GM12864 (cell line): ENCODE measurements at regions not wholly inside any gene's neighbourhood (a gene's known extent, or its start where the extent isn't known, plus 50 kb on each side); places are given as distances from the start of the nearest gene placed in this dataset.
"Not testable (repeated sequence)": the region's sequence is repeated elsewhere in the genome, so short reads cannot be mapped to it uniquely, and the experiment has no call there.

Experiments used
- DNase-seq: peaks from one replicate; pipeline ENCODE4 v3.0.0-alpha.2; 2011; ENCODE audit warnings: low read depth
- H3K4me3 ChIP-seq: 2 replicates; pipeline ENCODE4 v1.5.1; 2011; ENCODE audit warnings: mild to moderate bottlenecking, low read depth, low read length, control low read depth
- TF ChIP-seq, protein P1 (sequence below): IDR thresholded peaks from 2 replicates; pipeline ENCODE4 v1.5.1; 2011; ENCODE audit warnings: low read depth, mild to moderate bottlenecking, moderate library complexity, low read length, control low read depth, inconsistent platforms; ENCODE audit errors: missing control alignments

DNA sequence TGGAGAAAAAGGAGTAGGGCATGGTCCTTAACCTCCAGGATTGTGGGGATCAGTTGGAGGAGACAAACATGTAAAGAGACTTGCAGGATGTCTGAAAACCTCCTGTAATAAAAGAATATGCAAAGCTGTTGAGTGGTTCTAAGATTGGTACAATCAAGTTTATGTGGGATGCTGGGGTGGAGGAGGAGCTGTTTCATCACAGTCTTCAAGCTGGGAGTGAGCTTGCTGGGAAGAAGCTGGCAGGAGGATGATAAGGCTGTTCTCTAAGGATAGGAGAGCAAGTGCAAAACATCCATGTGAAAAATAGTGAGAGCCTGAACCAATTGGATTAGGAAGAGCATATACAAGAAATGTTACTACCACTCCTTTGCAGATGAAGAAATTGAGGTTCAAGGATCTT, 161.9 kb upstream of the CRIM1 start:
- TF ChIP-seq, protein P1, sequence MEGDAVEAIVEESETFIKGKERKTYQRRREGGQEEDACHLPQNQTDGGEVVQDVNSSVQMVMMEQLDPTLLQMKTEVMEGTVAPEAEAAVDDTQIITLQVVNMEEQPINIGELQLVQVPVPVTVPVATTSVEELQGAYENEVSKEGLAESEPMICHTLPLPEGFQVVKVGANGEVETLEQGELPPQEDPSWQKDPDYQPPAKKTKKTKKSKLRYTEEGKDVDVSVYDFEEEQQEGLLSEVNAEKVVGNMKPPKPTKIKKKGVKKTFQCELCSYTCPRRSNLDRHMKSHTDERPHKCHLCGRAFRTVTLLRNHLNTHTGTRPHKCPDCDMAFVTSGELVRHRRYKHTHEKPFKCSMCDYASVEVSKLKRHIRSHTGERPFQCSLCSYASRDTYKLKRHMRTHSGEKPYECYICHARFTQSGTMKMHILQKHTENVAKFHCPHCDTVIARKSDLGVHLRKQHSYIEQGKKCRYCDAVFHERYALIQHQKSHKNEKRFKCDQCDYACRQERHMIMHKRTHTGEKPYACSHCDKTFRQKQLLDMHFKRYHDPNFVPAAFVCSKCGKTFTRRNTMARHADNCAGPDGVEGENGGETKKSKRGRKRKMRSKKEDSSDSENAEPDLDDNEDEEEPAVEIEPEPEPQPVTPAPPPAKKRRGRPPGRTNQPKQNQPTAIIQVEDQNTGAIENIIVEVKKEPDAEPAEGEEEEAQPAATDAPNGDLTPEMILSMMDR: no peak
- DNase-seq: no peak
- no peak overlapping the region for H3K4me3 ChIP-seq

DNA sequence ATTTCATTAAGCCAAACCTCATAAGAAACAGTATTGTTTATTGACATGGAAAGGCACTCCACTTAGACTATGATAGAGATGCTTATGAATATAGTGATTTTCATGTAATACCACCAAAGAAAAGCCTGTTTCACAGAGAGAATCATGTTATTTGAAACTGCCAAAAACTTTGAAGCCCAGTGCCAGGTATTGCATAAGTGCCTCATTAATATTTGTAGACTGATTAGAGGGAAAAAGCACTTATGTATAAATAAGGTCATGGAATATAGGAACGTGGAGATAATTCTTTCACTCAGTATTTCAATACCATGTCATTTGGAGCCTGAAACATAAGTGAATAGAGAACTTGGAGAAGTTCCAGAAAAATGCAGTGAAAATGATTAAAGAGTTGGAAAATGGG, 162.6 kb upstream of the CRIM1 start:
- TF ChIP-seq, protein P1: no peak
- H3K4me3 ChIP-seq: no peak overlapping the region
- no peak for DNase-seq

DNA sequence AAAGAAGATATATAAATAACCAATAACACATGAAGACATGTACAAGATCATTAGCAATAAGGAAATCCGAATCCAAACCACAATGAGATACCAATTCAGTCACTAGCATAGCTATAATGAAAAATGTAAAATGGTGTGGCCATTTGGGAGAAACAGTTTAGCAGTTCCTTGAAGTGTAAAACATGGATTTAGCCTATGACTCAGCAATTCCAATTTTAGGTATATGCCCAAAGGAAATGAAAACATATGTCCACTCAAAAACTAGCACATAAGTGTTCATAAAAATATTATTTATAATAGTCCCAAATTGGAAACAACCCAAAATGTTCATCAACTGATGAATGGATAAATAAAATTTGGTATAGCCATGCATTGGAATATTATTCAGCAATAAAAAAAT, 165.5 kb upstream of the CRIM1 start:
- TF ChIP-seq, protein P1: no peak
- DNase-seq: no peak

DNA sequence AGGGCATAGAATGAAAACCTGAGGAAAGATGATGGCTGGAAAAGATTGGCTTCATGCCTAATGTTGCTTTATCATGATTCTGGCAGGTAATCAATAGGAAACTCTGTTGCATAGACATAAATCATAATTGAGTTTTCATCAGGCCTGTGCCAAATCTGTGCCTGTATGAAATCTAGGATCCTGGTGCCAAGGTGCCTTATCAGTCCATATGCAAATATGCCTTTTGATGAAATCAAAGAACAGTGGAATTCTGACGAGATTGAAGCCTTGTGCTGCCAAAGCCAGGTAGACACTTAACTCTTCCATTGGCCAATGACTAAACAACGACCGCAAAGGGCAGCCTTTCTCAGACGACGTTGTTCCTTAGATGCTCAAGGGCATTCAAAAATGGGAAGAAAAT, 170.0 kb upstream of the CRIM1 start:
- DNase-seq: no peak
- H3K4me3 ChIP-seq: no peak overlapping the region
- TF ChIP-seq, protein P1: no peak

More for the DNA sequence above, 165.5 kb upstream of the CRIM1 start:
- no peak overlapping the region for H3K4me3 ChIP-seq

DNA sequence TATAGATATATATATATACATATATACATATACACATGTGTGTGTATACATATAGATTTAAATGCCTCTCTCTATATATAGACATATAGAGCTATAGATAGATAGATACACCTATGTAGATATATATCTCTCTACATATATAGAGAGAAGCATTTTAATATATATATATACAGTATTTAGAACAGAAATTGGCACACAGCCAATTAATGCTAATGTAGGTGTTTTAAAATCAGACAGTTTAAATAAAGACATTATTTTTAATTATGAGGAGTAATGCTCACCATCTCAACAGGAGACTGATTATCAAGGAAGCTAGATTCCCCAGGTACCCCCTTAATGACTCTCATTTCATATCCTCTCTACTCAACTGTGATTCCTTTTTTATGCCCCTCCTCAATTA, 170.7 kb upstream of the CRIM1 start:
- TF ChIP-seq, protein P1: no peak

DNA sequence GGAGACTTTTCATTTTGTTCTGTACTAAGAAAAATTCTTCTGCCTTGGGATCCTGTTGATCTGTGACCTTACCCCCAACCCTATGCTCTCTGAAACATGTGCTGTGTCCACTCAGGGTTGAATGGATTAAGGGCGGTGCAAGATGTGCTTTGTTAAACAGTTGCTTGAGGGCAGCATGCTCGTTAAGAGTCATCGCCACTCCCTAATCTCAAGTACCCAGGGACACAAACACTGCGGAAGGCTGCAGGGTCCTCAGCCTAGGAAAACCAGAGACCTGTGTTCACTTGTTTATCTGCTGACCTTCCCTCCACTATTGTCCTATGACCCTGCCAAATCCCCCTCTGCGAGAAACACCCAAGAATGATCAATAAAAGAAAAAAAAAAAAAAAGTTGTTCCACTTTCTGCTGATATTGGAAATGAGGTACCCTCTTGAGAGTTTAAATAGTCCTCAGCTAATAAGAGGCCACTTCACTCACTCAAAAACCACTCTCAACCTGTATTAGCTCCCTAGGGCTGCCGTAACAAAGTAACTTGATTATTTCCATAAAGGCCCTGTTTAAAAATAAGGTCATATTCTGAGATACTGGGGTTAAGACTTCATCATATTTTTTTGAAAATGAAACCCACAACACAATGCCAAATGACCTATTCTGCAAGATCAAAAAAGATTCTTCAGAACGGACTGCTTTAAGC, 174.6 kb upstream of the CRIM1 start:
- H3K4me3 ChIP-seq, DNase-seq: not testable (repeated sequence)

More for the DNA sequence above, 170.7 kb upstream of the CRIM1 start:
- H3K4me3 ChIP-seq: no peak overlapping the region
- DNase-seq: no peak

DNA sequence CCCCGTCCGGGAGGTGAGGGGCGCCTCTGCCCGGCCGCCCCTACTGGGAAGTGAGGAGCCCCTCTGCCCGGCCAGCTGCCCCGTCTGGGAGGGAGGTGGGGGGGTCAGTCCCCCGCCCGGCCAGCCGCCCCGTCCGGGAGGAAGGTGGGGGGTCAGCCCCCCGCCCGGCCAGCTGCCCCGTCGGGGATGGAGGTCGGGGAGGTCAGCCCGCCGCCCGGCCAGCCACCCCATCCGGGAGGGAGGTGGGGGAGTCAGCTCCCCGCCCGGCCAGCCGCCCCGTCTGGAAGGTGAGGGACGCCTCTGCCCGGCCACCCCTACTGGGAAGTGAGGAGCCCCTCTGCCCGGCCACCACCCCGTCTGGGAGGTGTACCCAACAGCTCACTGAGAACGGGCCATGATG, 175.3 kb upstream of the CRIM1 start:
- DNase-seq: not testable (repeated sequence)

DNA sequence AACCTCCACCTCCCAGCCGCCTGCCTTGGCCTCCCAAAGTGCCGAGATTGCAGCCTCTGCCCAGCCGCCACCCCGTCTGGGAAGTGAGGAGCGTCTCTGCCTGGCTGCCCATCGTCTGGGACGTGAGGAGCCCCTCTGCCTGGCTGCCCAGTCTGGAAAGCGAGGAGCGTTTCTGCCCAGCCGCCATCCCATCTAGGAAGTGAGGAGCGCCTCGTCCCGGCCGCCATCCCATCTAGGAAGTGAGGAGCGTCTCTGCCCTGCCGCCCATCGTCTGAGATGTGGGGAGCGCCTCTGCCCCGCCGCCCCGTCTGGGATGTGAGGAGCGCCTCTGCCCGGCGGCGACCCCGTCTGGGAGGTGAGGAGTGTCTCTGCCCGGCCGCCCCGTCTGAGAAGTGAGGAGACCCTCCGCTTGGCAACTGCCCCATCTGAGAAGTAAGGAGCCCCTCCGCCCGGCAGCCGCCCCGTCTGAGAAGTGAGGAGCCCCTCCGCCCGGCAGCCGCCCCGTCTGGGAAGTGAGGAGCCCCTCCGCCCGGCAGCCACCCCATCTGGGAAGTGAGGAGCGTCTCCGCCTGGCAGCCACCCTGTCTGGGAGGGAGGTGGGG, 175.8 kb upstream of the CRIM1 start:
- DNase-seq, H3K4me3 ChIP-seq: not testable (repeated sequence)

More for the DNA sequence above, 175.3 kb upstream of the CRIM1 start:
- H3K4me3 ChIP-seq: not testable (repeated sequence)
